Breast epithelium (tissue), 4 donors: ENCODE measurements at regions not wholly inside any gene's neighbourhood (a gene's known extent, or its start where the extent isn't known, plus 50 kb on each side); places are given as distances from the start of the nearest gene placed in this dataset.

ENCODE experiments used
- DNase-seq, 2 donors: peaks; one replicate each; pipeline ENCODE4 v3.0.0-alpha.2; 2019; ENCODE audit warnings: low spot score in 2 of 2
- H3K27ac ChIP-seq, 2 donors: fragments of 200-600 bp; sonication (generic) in 1 of 2; one replicate each; pipeline ENCODE4 v1.5.1; 2016 to 2019; ENCODE audit warnings: mild to moderate bottlenecking in 1 of 2
- H3K27me3 ChIP-seq, 2 donors: fragments of 200-600 bp; sonication (generic) in 1 of 2; one replicate each; pipeline versions ENCODE4 v1.5.1 to v1.6.0; 2017 to 2019; ENCODE audit warnings: control low read depth in 1 of 2, mild to moderate bottlenecking in 1 of 2
- H3K36me3 ChIP-seq: fragments of 200-600 bp; one replicate; pipeline ENCODE4 v1.5.1; 2019
- H3K4me1 ChIP-seq, 2 donors: fragments of 200-600 bp; sonication (generic); one replicate each; pipeline ENCODE4 v1.5.1; 2016 to 2019; ENCODE audit warnings: control low read depth in 1 of 2
- H3K4me3 ChIP-seq, 3 donors: fragments of 200-600 bp; sonication (generic); 1 replicate in 2 of 3; 2 replicates in 1 of 3; pipeline ENCODE4 v1.5.1; 2016 to 2019; ENCODE audit warnings: mild to moderate bottlenecking in 3 of 3, moderate library complexity in 2 of 3
- H3K9me3 ChIP-seq, 2 donors: fragments of 200-600 bp; sonication (generic) in 1 of 2; one replicate each; pipeline ENCODE4 v1.5.1; 2016 to 2019; ENCODE audit warnings: control low read depth in 1 of 2
- POLR2A ChIP-seq: fragments of 450-650 bp; IDR thresholded peaks from one replicate; pipeline ENCODE4 v1.6.1; 2016; ENCODE audit warnings: antibody characterized with exemption, mild to moderate bottlenecking, moderate library complexity
- POLR2AphosphoS5 ChIP-seq, 3 donors: sonication (generic); formaldehyde crosslinking; IDR thresholded peaks; one replicate each; pipeline ENCODE4 v1.6.1; 2017; ENCODE audit warnings: antibody characterized with exemption in 3 of 3
- intact Hi-C: fragments of 100-400 bp; cut with DNase I; formaldehyde crosslinking; loops from one replicate; pipeline ENCODE4 v1.15.1; 2023; ENCODE audit warnings: low total_unique reads
- TF ChIP-seq, protein P1 (sequence below), 3 donors: fragments of 450-650 bp; IDR thresholded peaks; one replicate each; pipeline ENCODE4 v1.5.1; 2016 to 2017; ENCODE audit warnings: antibody characterized with exemption in 3 of 3, mild to moderate bottlenecking in 3 of 3, moderate library complexity in 3 of 3

DNA sequence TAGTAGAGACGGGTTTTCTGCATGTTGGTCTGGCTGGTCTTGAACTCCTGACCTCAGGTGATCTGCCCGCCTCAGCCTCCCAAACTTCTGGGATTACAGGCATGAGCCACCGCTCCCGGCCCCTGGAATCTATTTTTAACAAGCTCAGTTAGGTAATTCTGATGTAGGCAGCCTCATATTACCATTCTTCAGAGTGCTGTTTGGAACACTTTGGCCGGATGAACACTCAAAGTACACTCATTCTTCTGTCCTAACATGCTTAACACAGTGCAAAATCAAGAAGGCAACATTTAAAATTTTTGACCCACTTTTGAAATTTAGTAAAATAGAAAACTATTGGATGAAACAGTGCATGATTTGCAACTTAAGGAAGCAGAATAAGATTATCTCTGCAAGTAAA, 586.7 kb upstream of the CHORDC1 start:
- Histone ChIP-seq H3K4me1 (no peaks in the 10 kb centered on the region), H3K9me3 (no peaks in the 10 kb centered on the region), H3K4me3 (no peak overlapping the region), H3K27ac (no peak overlapping the region), H3K27me3 (no peaks in the 10 kb centered on the region), H3K36me3 (no peaks in the 10 kb centered on the region)
- no peak for TF ChIP-seq POLR2AphosphoS5 (IDR thresholded peaks at IDR 0.05)
- TF ChIP-seq, protein P1, sequence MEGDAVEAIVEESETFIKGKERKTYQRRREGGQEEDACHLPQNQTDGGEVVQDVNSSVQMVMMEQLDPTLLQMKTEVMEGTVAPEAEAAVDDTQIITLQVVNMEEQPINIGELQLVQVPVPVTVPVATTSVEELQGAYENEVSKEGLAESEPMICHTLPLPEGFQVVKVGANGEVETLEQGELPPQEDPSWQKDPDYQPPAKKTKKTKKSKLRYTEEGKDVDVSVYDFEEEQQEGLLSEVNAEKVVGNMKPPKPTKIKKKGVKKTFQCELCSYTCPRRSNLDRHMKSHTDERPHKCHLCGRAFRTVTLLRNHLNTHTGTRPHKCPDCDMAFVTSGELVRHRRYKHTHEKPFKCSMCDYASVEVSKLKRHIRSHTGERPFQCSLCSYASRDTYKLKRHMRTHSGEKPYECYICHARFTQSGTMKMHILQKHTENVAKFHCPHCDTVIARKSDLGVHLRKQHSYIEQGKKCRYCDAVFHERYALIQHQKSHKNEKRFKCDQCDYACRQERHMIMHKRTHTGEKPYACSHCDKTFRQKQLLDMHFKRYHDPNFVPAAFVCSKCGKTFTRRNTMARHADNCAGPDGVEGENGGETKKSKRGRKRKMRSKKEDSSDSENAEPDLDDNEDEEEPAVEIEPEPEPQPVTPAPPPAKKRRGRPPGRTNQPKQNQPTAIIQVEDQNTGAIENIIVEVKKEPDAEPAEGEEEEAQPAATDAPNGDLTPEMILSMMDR (IDR thresholded peaks at IDR 0.05), result no peak
- TF ChIP-seq POLR2A, result no peak
- no peak for DNase-seq
- intact Hi-C loops, result no loop called here

DNA sequence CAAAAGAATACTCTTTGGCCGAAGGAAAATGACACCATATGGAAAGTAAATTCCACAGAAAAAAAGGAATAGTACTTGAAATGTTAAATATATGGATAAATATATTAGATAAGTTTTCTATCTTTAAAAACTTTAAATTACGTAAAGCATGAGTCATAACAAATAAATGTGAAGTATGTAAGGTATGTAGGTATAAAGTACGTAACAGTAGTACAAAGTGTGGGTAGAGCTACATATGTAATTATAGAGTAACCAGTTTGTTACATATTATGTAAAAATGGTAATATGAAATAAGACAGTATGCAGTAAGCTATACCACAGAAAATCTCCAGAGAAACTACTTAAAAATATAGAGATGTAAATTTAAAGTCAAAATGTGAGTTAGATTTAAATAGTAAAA, 582.3 kb upstream of the CHORDC1 start:
- H3K27ac ChIP-seq, result no peak overlapping the region
- H3K9me3 ChIP-seq, result no peaks in the 10 kb centered on the region
- no peak for DNase-seq
- H3K4me1 ChIP-seq, result no peaks in the 10 kb centered on the region
- TF ChIP-seq, protein P1 (IDR thresholded peaks at IDR 0.05), result no peak
- TF ChIP-seq POLR2A (no peak), POLR2AphosphoS5 (IDR thresholded peaks at IDR 0.05) (no peak)
- H3K4me3 ChIP-seq, result no peak overlapping the region
- intact Hi-C loops, result no loop called here
- no peaks in the 10 kb centered on the region for H3K27me3 ChIP-seq
- no peaks in the 10 kb centered on the region for H3K36me3 ChIP-seq

DNA sequence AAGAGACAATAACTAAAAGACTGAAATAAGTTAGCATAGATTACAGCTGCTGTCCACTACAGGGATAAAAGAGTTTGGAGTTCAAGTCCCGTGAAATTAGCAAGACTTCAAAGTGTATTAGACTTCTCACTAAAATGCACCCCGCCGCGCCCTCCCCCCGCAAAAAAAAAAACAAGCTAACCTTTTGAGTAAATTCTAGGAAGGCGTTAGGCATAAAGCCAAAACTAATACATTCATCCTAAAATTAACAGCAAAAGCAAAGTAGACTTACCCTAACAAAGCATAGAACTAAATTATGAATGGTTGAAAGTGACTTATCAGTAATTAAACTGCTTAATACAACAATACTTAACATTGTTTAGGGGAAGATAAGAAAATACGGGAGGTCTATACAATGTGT, 581.0 kb upstream of the CHORDC1 start:
- Histone ChIP-seq H3K4me3 (no peak overlapping the region), H3K27ac (no peak overlapping the region), H3K4me1 (no peaks in the 10 kb centered on the region), H3K27me3 (no peaks in the 10 kb centered on the region), H3K9me3 (no peaks in the 10 kb centered on the region), H3K36me3 (no peaks in the 10 kb centered on the region)
- no peak for DNase-seq
- intact Hi-C loops, result no loop called here
- TF ChIP-seq POLR2A (no peak), POLR2AphosphoS5 (IDR thresholded peaks at IDR 0.05) (no peak)
- TF ChIP-seq, protein P1 (IDR thresholded peaks at IDR 0.05), result no peak

DNA sequence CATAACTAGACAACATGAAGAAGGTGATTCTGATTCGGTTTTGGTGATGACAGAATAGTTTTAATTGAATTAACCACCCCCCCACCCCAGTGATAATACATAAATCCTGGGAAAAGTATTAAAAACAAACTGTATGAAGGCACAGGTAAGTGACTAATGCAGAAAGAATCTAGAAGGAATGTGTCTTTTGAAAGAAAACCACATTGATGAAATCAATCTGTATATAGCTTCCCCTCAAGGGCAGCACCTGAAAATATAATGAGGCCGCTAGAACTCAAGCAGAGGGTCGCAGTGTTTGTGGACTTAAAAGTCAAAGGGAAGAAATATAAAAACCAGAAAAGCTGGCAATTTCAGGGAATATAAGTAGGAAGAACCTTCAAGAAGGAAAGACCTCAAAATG, 580.5 kb upstream of the CHORDC1 start:
- no peak for TF ChIP-seq POLR2AphosphoS5 (IDR thresholded peaks at IDR 0.05)
- TF ChIP-seq POLR2A, result no peak
- TF ChIP-seq, protein P1 (IDR thresholded peaks at IDR 0.05), result no peak
- Histone ChIP-seq H3K9me3 (no peaks in the 10 kb centered on the region), H3K4me3 (no peak overlapping the region), H3K27ac (no peak overlapping the region), H3K27me3 (no peaks in the 10 kb centered on the region), H3K4me1 (no peaks in the 10 kb centered on the region), H3K36me3 (no peaks in the 10 kb centered on the region)
- intact Hi-C loops, result no loop called here
- no peak for DNase-seq

DNA sequence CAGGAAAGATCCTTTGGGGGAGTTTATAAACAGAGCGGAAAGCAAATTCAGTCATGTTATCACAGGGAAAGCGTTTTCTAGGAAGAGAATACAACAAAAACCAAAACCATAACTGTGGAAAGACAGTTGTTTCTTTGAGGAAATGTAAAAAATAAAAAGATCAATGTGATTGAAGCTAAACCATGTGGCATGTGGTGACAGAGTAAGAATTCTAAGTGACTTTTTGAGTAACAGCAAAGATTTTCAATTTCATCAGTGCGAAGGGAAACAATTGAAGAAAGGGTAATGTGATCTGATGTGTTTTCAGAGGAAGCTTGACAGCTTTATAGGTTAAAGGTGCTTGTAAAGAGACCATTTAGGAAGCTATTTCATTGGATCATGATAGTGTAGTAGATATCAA, 575.9 kb upstream of the CHORDC1 start:
- H3K27me3 ChIP-seq, result no peaks in the 10 kb centered on the region
- no peaks in the 10 kb centered on the region for H3K9me3 ChIP-seq
- no peak overlapping the region for H3K4me3 ChIP-seq
- no peaks in the 10 kb centered on the region for H3K4me1 ChIP-seq
- no peak for DNase-seq
- H3K36me3 ChIP-seq, result no peaks in the 10 kb centered on the region
- no peak for TF ChIP-seq POLR2AphosphoS5 (IDR thresholded peaks at IDR 0.05)
- TF ChIP-seq POLR2A, result no peak
- TF ChIP-seq, protein P1 (IDR thresholded peaks at IDR 0.05), result no peak
- intact Hi-C loops, result no loop called here
- H3K27ac ChIP-seq, result no peak overlapping the region
